ENCODE measurements at regions not wholly inside any gene's neighbourhood (a gene's known extent, or its start where the extent isn't known, plus 50 kb on each side); places are given as distances from the start of the nearest gene placed in this dataset.

DNA sequence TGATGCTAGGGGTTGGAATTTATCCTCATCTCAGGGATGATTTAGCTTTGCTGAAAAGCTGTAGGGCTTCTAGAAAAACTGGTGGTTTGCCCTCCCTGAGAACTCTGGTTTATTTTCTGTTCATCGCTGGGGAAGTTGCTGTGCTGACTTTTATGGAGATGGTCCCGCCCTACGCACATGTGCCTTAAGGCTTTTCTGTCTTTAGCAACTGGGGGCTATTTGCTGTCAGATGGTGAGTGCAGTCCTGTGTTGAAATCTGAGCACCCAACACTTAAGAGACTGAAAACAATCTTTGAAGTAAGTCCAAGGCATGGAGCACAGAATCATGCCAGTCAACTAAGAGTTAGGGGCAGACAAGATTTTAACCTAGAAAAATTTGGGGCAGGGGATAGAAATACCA is 2148.4 kb upstream of the CELF4 start:
- no peaks in the 10 kb centered on the region for H4K20me1 ChIP-seq (ENCODE audit: insufficient read depth, low read length)
- H3K27me3 Mint-ChIP-seq (ENCODE audit: low read depth, unreplicated experiment): no peaks in the 10 kb centered on the region
- H3K4me1 Mint-ChIP-seq (ENCODE audit: low read depth, unreplicated experiment): no peaks in the 10 kb centered on the region
- H2AFZ ChIP-seq (ENCODE audit: low read depth, low read length): no peak overlapping the region
- H3K4me3 ChIP-seq (ENCODE audit: insufficient read depth, low read depth, low read length): no peak overlapping the region
- H3K9me3 ChIP-seq (ENCODE audit: insufficient read depth, low read depth, low read length): no peaks in the 10 kb centered on the region
- H3K4me2 ChIP-seq (ENCODE audit: low read length): no peak overlapping the region
- H3K79me2 ChIP-seq (ENCODE audit: insufficient read depth, low read length): no peaks in the 10 kb centered on the region
- DNase-seq (ENCODE audit: low read depth): no peak
- no peak overlapping the region for H3K4me3 Mint-ChIP-seq (ENCODE audit: unreplicated experiment)
- H3K27ac Mint-ChIP-seq (ENCODE audit: unreplicated experiment): no peak overlapping the region
- no peak for FAIRE-seq
- H3K9me3 Mint-ChIP-seq (ENCODE audit: unreplicated experiment): no peaks in the 10 kb centered on the region
- no peaks in the 10 kb centered on the region for H3K27me3 ChIP-seq (ENCODE audit: insufficient read depth, low read length)
- no peaks in the 10 kb centered on the region for H3K36me3 Mint-ChIP-seq (ENCODE audit: low read depth, unreplicated experiment)
- no peak overlapping the region for H3K9ac ChIP-seq (ENCODE audit: low read length)
- TF ChIP-seq EZH2 (IDR thresholded peaks at IDR 0.05; ENCODE audit: insufficient read depth, low read length): no peak
- TF ChIP-seq, protein P1, sequence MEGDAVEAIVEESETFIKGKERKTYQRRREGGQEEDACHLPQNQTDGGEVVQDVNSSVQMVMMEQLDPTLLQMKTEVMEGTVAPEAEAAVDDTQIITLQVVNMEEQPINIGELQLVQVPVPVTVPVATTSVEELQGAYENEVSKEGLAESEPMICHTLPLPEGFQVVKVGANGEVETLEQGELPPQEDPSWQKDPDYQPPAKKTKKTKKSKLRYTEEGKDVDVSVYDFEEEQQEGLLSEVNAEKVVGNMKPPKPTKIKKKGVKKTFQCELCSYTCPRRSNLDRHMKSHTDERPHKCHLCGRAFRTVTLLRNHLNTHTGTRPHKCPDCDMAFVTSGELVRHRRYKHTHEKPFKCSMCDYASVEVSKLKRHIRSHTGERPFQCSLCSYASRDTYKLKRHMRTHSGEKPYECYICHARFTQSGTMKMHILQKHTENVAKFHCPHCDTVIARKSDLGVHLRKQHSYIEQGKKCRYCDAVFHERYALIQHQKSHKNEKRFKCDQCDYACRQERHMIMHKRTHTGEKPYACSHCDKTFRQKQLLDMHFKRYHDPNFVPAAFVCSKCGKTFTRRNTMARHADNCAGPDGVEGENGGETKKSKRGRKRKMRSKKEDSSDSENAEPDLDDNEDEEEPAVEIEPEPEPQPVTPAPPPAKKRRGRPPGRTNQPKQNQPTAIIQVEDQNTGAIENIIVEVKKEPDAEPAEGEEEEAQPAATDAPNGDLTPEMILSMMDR (IDR thresholded peaks at IDR 0.05; ENCODE audit: insufficient read depth, low read depth, low read length): no peak
- H3K36me3 ChIP-seq (ENCODE audit: insufficient read depth, low read length): no peaks in the 10 kb centered on the region
- H3K4me1 ChIP-seq (ENCODE audit: insufficient read depth, low read length): no peaks in the 10 kb centered on the region
- no peak overlapping the region for H3K27ac ChIP-seq (ENCODE audit: low read depth, low read length)

GRCh38 chr18:39711701-39712100 is 2146.1 kb upstream of the CELF4 start:
- DNase-seq (ENCODE audit: low read depth): no peak
- H3K4me3 Mint-ChIP-seq (ENCODE audit: unreplicated experiment): no peak overlapping the region
- H3K9me3 Mint-ChIP-seq (ENCODE audit: unreplicated experiment): no peaks in the 10 kb centered on the region
- H3K9ac ChIP-seq (ENCODE audit: low read length): no peak overlapping the region
- TF ChIP-seq, protein P1 (IDR thresholded peaks at IDR 0.05; ENCODE audit: insufficient read depth, low read depth, low read length): no peak
- no peak for TF ChIP-seq EZH2 (IDR thresholded peaks at IDR 0.05; ENCODE audit: insufficient read depth, low read length)
- H3K27me3 ChIP-seq (ENCODE audit: insufficient read depth, low read length): no peaks in the 10 kb centered on the region
- H2AFZ ChIP-seq (ENCODE audit: low read depth, low read length): no peak overlapping the region
- no peaks in the 10 kb centered on the region for H3K36me3 ChIP-seq (ENCODE audit: insufficient read depth, low read length)
- no peak overlapping the region for H3K27ac ChIP-seq (ENCODE audit: low read depth, low read length)
- no peaks in the 10 kb centered on the region for H3K9me3 ChIP-seq (ENCODE audit: insufficient read depth, low read depth, low read length)
- FAIRE-seq: no peak
- no peaks in the 10 kb centered on the region for H3K4me1 Mint-ChIP-seq (ENCODE audit: low read depth, unreplicated experiment)
- H3K79me2 ChIP-seq (ENCODE audit: insufficient read depth, low read length): no peaks in the 10 kb centered on the region
- no peak overlapping the region for H3K4me2 ChIP-seq (ENCODE audit: low read length)
- H4K20me1 ChIP-seq (ENCODE audit: insufficient read depth, low read length): no peaks in the 10 kb centered on the region
- H3K4me1 ChIP-seq (ENCODE audit: insufficient read depth, low read length): no peaks in the 10 kb centered on the region
- no peaks in the 10 kb centered on the region for H3K27me3 Mint-ChIP-seq (ENCODE audit: low read depth, unreplicated experiment)
- no peak overlapping the region for H3K27ac Mint-ChIP-seq (ENCODE audit: unreplicated experiment)
- no peaks in the 10 kb centered on the region for H3K36me3 Mint-ChIP-seq (ENCODE audit: low read depth, unreplicated experiment)
- H3K4me3 ChIP-seq (ENCODE audit: insufficient read depth, low read depth, low read length): no peak overlapping the region

GRCh38 chr18:39705362-39705761 is 2139.8 kb upstream of the CELF4 start:
- no peak overlapping the region for H3K27ac Mint-ChIP-seq (ENCODE audit: unreplicated experiment)
- no peak overlapping the region for H3K27ac ChIP-seq (ENCODE audit: low read depth, low read length)
- H3K4me3 Mint-ChIP-seq (ENCODE audit: unreplicated experiment): no peak overlapping the region
- no peaks in the 10 kb centered on the region for H3K4me1 ChIP-seq (ENCODE audit: insufficient read depth, low read length)
- peaks cover 1% of the 10 kb centered on the region for H3K36me3 Mint-ChIP-seq (ENCODE audit: low read depth, unreplicated experiment)
- no peaks in the 10 kb centered on the region for H3K27me3 ChIP-seq (ENCODE audit: insufficient read depth, low read length)
- H3K4me1 Mint-ChIP-seq (ENCODE audit: low read depth, unreplicated experiment): peaks cover 8% of the 10 kb centered on the region
- H4K20me1 ChIP-seq (ENCODE audit: insufficient read depth, low read length): no peaks in the 10 kb centered on the region
- FAIRE-seq (no peak), DNase-seq (ENCODE audit: low read depth) (no peak)
- no peaks in the 10 kb centered on the region for H3K36me3 ChIP-seq (ENCODE audit: insufficient read depth, low read length)
- H3K27me3 Mint-ChIP-seq (ENCODE audit: low read depth, unreplicated experiment): no peaks in the 10 kb centered on the region
- no peak overlapping the region for H3K4me3 ChIP-seq (ENCODE audit: insufficient read depth, low read depth, low read length)
- no peaks in the 10 kb centered on the region for H3K9me3 ChIP-seq (ENCODE audit: insufficient read depth, low read depth, low read length)
- no peaks in the 10 kb centered on the region for H3K79me2 ChIP-seq (ENCODE audit: insufficient read depth, low read length)
- H3K4me2 ChIP-seq (ENCODE audit: low read length): no peak overlapping the region
- H3K9ac ChIP-seq (ENCODE audit: low read length): no peak overlapping the region
- no peak overlapping the region for H2AFZ ChIP-seq (ENCODE audit: low read depth, low read length)
- TF ChIP-seq, protein P1 (IDR thresholded peaks at IDR 0.05; ENCODE audit: insufficient read depth, low read depth, low read length): no peak
- TF ChIP-seq EZH2 (IDR thresholded peaks at IDR 0.05; ENCODE audit: insufficient read depth, low read length): no peak
- no peaks in the 10 kb centered on the region for H3K9me3 Mint-ChIP-seq (ENCODE audit: unreplicated experiment)
